ENCODE measurements at regions not wholly inside any gene's neighbourhood (a gene's known extent, or its start where the extent isn't known, plus 50 kb on each side); places are given as distances from the start of the nearest gene placed in this dataset.

GRCh38 chr1:5559078-5559477 is 433.1 kb downstream of the NPHP4 start:
- TF ChIP-seq CTCF (IDR thresholded peaks at IDR 0.05) = no peak
- H3K27ac Mint-ChIP-seq = no peak overlapping the region
- DNase-seq = no peak
- H3K27me3 Mint-ChIP-seq (ENCODE audit: insufficient read depth) = no peaks in the 10 kb centered on the region; the same call in 1 of the 2 replicates
- H3K4me1 Mint-ChIP-seq (ENCODE audit: low read depth) = no peaks in the 10 kb centered on the region
- H3K36me3 Mint-ChIP-seq (ENCODE audit: low read depth) = no peaks in the 10 kb centered on the region
- H3K4me3 Mint-ChIP-seq = no peak overlapping the region
- peaks cover 64% of the 10 kb centered on the region for H3K9me3 Mint-ChIP-seq

- Mint-ChIP-seq H3K36me3 (ENCODE audit: low read depth) (no peaks in the 10 kb centered on the region), H3K27ac (no peak overlapping the region), H3K9me3 (peaks cover 57% of the 10 kb centered on the region), H3K4me3 (no peak overlapping the region), H3K27me3 (ENCODE audit: insufficient read depth) (no peaks in the 10 kb centered on the region; the same call in 1 of the 2 replicates), H3K4me1 (ENCODE audit: low read depth) (no peaks in the 10 kb centered on the region)
- no peak for DNase-seq
- TF ChIP-seq CTCF (IDR thresholded peaks at IDR 0.05) = no peak
Observed at GRCh38 chr1:5555853-5556252, 436.4 kb downstream of the NPHP4 start.

GRCh38 chr1:5554784-5555183 is 437.4 kb downstream of the NPHP4 start:
- Mint-ChIP-seq H3K9me3 (peaks cover 64% of the 10 kb centered on the region), H3K27me3 (ENCODE audit: insufficient read depth) (no peaks in the 10 kb centered on the region; the same call in 1 of the 2 replicates), H3K4me1 (ENCODE audit: low read depth) (no peaks in the 10 kb centered on the region), H3K4me3 (no peak overlapping the region), H3K27ac (no peak overlapping the region), H3K36me3 (ENCODE audit: low read depth) (no peaks in the 10 kb centered on the region)
- no peak for DNase-seq
- TF ChIP-seq CTCF (IDR thresholded peaks at IDR 0.05) = no peak

GRCh38 chr1:5554111-5554510 is 438.1 kb downstream of the NPHP4 start:
- DNase-seq = no peak
- Mint-ChIP-seq H3K27me3 (ENCODE audit: insufficient read depth) (no peaks in the 10 kb centered on the region; the same call in 1 of the 2 replicates), H3K36me3 (ENCODE audit: low read depth) (no peaks in the 10 kb centered on the region), H3K4me3 (no peak overlapping the region), H3K9me3 (peaks cover 66% of the 10 kb centered on the region), H3K4me1 (ENCODE audit: low read depth) (no peaks in the 10 kb centered on the region), H3K27ac (no peak overlapping the region)
- TF ChIP-seq CTCF (IDR thresholded peaks at IDR 0.05) = no peak

- Mint-ChIP-seq H3K27me3 (ENCODE audit: insufficient read depth) (no peaks in the 10 kb centered on the region; the same call in 1 of the 2 replicates), H3K4me3 (no peak overlapping the region), H3K9me3 (peaks cover 62% of the 10 kb centered on the region), H3K27ac (no peak overlapping the region), H3K4me1 (ENCODE audit: low read depth) (no peaks in the 10 kb centered on the region), H3K36me3 (ENCODE audit: low read depth) (no peaks in the 10 kb centered on the region)
- DNase-seq = no peak
- TF ChIP-seq CTCF (IDR thresholded peaks at IDR 0.05) = no peak
Observed at GRCh38 chr1:5552787-5553484, 439.3 kb downstream of the NPHP4 start.
